GM13976 (cell line): ENCODE measurements at regions not wholly inside any gene's neighbourhood (a gene's known extent, or its start where the extent isn't known, plus 50 kb on each side); places are given as distances from the start of the nearest gene placed in this dataset.

Source experiments
- DNase-seq: peaks from one replicate; pipeline ENCODE4 v3.0.0; 2012; ENCODE audit warnings: low spot score
- in situ Hi-C: fragments of 300-500 bp; cut with MboI; formaldehyde crosslinking; loops from one replicate; pipeline ENCODE4 v1.12.0; 2022; ENCODE audit warnings: low sequenced_read_pairs, mixed read lengths, inconsistent platforms; ENCODE audit not compliant: unreplicated experiment
- TF ChIP-seq, protein P1 (sequence below): IDR thresholded peaks from 2 replicates; pipeline ENCODE4 v1.5.1; 2012; ENCODE audit warnings: borderline replicate concordance, mild to moderate bottlenecking; ENCODE audit not compliant: insufficient read depth; ENCODE audit errors: extremely low read depth, missing control alignments, control extremely low read depth

DNA sequence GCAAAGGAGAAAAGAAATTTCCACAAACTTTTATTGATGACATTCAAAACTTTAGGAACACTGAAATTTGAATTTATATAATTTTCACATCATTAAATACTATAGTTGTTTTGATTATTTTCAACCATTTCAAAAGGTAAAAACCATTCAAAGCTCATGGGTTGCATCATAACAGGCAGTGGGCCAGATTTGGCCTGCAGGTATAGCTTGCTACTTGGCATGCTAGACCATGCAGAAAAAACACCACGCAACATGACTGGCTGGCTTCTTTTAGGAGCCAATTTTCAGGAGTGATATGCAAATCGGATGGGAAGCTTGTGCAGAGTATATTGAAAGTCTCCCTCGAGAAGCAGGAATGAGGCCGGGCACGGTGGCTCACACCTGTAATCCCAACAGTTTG lies 144.8 kb downstream of the GLUL start:
- in situ Hi-C loops, result no loop called here
- DNase-seq, result no peak
- TF ChIP-seq, protein P1, sequence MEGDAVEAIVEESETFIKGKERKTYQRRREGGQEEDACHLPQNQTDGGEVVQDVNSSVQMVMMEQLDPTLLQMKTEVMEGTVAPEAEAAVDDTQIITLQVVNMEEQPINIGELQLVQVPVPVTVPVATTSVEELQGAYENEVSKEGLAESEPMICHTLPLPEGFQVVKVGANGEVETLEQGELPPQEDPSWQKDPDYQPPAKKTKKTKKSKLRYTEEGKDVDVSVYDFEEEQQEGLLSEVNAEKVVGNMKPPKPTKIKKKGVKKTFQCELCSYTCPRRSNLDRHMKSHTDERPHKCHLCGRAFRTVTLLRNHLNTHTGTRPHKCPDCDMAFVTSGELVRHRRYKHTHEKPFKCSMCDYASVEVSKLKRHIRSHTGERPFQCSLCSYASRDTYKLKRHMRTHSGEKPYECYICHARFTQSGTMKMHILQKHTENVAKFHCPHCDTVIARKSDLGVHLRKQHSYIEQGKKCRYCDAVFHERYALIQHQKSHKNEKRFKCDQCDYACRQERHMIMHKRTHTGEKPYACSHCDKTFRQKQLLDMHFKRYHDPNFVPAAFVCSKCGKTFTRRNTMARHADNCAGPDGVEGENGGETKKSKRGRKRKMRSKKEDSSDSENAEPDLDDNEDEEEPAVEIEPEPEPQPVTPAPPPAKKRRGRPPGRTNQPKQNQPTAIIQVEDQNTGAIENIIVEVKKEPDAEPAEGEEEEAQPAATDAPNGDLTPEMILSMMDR, result no peak

DNA sequence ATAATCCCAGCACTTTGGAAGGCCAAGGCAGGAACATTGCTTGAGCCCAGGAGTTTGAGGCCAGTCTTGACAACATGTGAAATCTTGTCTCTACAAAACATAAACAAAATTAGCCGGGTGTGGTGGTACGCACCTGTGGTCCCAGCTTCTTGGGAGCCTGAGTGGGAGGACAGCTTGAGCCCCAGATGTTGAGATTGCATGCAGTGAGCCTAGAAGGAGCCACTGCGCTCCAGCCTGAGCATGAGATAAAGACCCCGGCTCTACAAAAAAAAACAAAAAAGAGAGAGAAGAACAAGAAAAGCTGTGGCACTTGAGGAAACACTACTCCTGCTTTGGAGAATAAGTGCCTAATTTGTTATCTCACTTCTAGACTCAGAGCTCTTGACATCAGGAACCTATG lies 146.6 kb downstream of the GLUL start:
- in situ Hi-C loops, result no loop called here
- no peak for DNase-seq
- TF ChIP-seq, protein P1, result no peak

DNA sequence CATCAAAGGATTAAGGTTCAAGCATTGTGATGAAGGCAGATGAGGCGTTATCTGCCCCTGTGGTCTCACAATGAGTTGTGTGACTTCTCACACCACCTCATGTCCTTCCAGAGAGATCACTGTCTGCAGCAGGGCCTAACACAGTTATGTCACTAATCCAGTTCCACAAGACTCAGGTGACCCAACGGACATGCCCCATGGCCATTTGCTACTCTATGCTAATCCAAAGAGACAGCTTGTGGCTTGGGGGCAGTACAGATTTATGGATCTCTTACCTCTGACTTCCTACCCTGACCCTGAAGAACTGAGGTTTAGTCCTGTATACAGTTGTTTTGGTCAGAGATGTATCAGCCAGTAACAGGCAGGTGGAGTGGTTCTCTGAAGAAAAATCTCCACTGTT lies 147.1 kb downstream of the GLUL start:
- TF ChIP-seq, protein P1, result no peak
- no peak for DNase-seq
- in situ Hi-C loops, result no loop called here

GRCh38 chr1:182242641-182243040 lies 148.9 kb downstream of the GLUL start:
- in situ Hi-C loops, result no loop called here
- TF ChIP-seq, protein P1, result no peak
- no peak for DNase-seq

DNA sequence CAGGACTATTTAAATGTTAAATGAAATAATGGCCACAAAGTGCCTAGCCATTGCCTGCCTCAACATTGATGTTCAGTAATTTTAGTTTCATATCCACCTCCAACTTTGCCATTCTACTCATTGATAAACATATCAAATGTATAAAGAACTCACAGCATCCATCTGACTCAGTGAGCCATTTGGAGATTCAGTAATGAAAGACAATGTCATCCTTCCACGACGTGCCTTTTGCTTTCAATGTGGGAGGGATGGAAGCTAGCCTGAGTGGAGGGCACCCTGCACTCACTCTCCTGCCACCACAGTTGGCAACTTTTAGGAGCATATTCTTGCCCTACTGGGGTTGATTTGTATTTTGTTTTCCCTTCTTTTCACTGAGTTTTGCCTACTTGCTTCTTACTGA lies 151.5 kb downstream of the GLUL start:
- TF ChIP-seq, protein P1, result no peak
- no peak for DNase-seq
- in situ Hi-C loops, result no loop called here

DNA sequence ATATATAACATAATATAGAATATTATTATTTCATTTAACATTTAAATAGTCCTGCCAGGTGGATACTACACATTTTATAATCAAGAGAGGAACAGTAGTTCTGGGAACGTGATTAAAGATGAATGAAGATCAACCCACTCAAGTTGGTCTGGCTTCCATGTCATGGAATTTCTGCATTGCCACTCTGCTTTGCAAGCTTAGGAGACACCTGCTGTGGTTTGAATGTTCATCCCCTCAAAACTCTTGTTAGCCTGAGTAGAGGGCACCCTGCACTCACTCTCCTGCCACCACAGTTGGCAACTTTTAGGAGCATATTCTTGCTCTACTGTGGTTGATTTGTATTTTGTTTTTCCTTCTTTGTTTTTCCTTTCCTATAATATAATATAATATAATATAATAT lies 153.2 kb downstream of the GLUL start:
- TF ChIP-seq, protein P1, result no peak
- in situ Hi-C loops, result no loop called here
- DNase-seq, result no peak

DNA sequence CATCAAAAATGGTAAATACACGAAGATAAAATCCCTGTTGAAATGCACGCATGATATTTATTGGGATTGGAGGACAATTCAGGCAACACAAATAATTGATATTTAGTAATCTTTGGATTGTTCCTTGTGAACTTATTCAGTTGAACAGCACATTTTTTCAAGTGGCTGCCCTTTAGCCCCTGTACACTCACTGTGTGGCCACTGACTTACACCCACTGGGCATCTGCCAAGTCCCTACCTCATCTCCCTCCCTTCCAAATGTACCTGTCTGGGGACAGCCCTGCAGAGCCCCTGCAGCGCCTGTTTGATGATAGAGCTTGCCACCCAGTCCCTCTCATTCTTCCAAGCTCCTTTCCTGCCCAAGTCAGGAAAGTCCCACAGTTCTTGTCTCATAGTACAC lies 154.3 kb downstream of the GLUL start:
- in situ Hi-C loops, result no loop called here
- no peak for DNase-seq
- TF ChIP-seq, protein P1, result no peak
